ENCODE measurements at regions not wholly inside any gene's neighbourhood (a gene's known extent, or its start where the extent isn't known, plus 50 kb on each side); places are given as distances from the start of the nearest gene placed in this dataset.
"Not testable (repeated sequence)": the region's sequence is repeated elsewhere in the genome, so short reads cannot be mapped to it uniquely, and the experiment has no call there.

- TF ChIP-seq CTCF (IDR thresholded peaks at IDR 0.05; ENCODE audit: insufficient read depth, low read length), result no peak
- no peak overlapping the region for H3K4me3 ChIP-seq (ENCODE audit: low read depth, low read length)
- DNase-seq (ENCODE audit: low read depth), result no peak
These were observed 1862.4 kb upstream of the ACO1 start for GRCh38 chr9:30522061-30522460.

GRCh38 chr9:30522486-30522885 lies 1862.0 kb upstream of the ACO1 start:
- H3K4me3 ChIP-seq (ENCODE audit: low read depth, low read length), result no peak overlapping the region
- TF ChIP-seq CTCF (IDR thresholded peaks at IDR 0.05; ENCODE audit: insufficient read depth, low read length), result no peak
- DNase-seq (ENCODE audit: low read depth), result no peak

- TF ChIP-seq CTCF (IDR thresholded peaks at IDR 0.05; ENCODE audit: insufficient read depth, low read length), result no peak
- DNase-seq (ENCODE audit: low read depth), result no peak
- H3K4me3 ChIP-seq (ENCODE audit: low read depth, low read length), result no peak overlapping the region
These were observed 1860.1 kb upstream of the ACO1 start for GRCh38 chr9:30524311-30524710.

- TF ChIP-seq CTCF (IDR thresholded peaks at IDR 0.05; ENCODE audit: insufficient read depth, low read length), result no peak
- DNase-seq (ENCODE audit: low read depth), result no peak
- no peak overlapping the region for H3K4me3 ChIP-seq (ENCODE audit: low read depth, low read length)
These were observed 1850.0 kb upstream of the ACO1 start for GRCh38 chr9:30534455-30534854.

GRCh38 chr9:30534896-30535295 lies 1849.5 kb upstream of the ACO1 start:
- no peak for DNase-seq (ENCODE audit: low read depth)
- no peak overlapping the region for H3K4me3 ChIP-seq (ENCODE audit: low read depth, low read length)
- no peak for TF ChIP-seq CTCF (IDR thresholded peaks at IDR 0.05; ENCODE audit: insufficient read depth, low read length)

- no peak for TF ChIP-seq CTCF (IDR thresholded peaks at IDR 0.05; ENCODE audit: insufficient read depth, low read length)
- no peak for DNase-seq (ENCODE audit: low read depth)
- no peak overlapping the region for H3K4me3 ChIP-seq (ENCODE audit: low read depth, low read length)
These were observed 1847.9 kb upstream of the ACO1 start for GRCh38 chr9:30536494-30536893.

- not testable (repeated sequence) for DNase-seq (ENCODE audit: low read depth); H3K4me3 ChIP-seq (ENCODE audit: low read depth, low read length)
These were observed 1844.7 kb upstream of the ACO1 start for GRCh38 chr9:30539696-30540095.
